Endothelial cell of hepatic sinusoid (primary cell): ENCODE measurements at regions not wholly inside any gene's neighbourhood (a gene's known extent, or its start where the extent isn't known, plus 50 kb on each side); places are given as distances from the start of the nearest gene placed in this dataset.
"Not testable (repeated sequence)": the region's sequence is repeated elsewhere in the genome, so short reads cannot be mapped to it uniquely, and the experiment has no call there.

ENCODE experiments used
- in situ Hi-C: cut with HindIII; loops from 2 replicates; pipeline ENCODE4 v1.10.0; 2017; ENCODE audit warnings: low sequenced_read_pairs

DNA sequence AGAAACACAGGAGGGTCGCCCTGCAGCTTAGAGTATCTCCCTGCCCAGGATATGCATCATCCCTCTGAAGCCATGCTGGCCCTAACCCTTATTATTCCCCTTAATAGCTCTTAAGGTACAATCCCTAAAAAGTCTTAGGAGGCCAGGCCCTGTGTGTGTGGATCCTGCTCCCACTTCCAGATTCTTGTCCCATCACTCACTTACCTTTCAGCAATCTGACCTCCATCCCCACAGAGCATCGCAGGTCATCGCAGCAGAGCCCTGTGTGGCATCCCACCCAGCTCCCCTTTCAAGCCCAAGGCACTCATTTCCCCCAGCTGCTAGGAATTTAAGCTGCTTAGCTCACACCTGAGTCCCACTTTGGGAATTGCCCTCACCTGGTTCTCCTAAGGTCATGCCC lies 223.8 kb upstream of the SMLR1 start:
- in situ Hi-C loops = no loop called here

DNA sequence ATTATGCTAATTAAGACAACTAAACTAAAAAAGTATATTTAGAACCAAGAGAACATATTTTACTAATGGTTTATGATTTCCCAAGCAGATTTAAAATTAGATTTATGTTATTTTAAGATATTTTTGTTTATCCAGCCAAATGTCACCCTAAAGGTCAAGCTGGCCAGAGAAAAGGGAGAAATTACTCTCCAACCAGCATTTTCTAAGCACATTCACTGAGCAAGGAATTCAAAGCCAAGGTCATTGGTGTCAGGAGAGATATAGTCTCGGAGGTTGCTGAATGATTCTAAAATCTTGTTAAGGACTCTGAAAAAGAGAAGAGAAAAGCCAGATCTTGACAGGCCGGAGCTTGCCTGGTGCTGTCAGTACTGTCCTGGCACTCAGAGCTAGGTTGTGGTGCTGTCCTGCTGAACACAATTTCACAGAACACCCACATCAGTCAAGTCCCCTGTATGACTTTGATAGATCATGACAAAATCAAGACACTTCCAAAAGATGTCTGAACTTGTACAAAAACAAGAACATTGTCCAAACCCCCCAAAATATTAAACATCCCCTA lies 222.3 kb upstream of the SMLR1 start:
- in situ Hi-C loops = no loop called here

DNA sequence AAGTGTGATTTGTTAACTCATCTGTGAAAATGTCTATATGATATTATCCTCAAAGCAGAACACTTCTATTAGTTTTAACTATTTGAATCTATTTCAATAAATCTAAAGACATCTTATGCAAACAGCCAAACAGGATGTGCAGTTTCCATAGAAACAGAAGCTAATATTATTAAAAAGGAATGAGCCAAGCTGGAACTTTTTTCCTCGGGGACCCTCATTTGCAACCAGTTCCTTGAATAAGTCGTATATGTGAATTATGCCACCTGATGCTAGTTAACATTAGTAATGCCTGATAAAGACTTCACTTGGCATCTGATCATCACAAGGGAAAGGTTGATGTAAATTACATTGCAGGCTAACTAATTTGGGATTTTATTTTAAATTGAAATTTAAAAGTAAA lies 216.9 kb upstream of the SMLR1 start:
- in situ Hi-C loops = no loop called here

DNA sequence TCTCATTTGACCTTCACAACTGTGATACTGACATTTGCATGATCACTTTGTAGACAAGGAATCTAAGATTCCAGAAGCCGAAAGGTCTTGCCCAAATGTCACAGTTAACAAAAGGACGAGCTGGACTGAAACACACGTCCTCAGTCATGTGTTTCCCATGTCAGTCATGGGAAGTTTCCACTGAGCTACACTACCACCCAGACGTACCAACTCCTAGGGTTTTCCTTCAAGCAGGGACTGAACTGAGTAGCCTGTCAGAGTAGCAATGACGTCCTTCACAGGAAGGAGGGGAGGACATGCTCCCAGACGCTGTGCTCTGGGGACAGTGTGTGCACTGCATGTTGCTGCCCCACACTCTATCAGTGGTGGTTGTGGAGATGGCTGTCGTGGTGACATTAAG lies 215.8 kb upstream of the SMLR1 start:
- in situ Hi-C loops = no loop called here

GRCh38 chr6:130613176-130613575 lies 214.0 kb upstream of the SMLR1 start:
- in situ Hi-C loops = no loop called here

DNA sequence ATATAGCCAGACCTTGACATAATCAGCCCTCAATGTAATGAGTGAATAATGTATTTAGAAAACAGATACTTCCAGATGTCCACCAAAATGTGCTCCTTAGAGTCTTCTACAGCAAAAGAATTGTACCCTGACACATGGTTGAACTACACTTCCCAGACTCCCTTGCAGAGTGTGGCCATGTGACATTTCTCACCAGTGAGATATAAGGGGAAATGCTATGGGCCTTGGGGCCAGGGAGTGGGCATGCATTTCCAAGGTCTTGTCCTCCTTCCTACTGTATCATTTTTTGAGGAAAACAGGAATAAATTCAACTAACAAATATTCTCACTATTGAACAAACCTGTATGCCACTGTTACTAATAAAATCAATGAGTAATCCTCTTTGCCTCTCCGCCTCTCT lies 211.4 kb upstream of the SMLR1 start:
- in situ Hi-C loops = no loop called here

GRCh38 chr6:130617658-130618057 lies 209.5 kb upstream of the SMLR1 start:
- in situ Hi-C loops = no loop called here

DNA sequence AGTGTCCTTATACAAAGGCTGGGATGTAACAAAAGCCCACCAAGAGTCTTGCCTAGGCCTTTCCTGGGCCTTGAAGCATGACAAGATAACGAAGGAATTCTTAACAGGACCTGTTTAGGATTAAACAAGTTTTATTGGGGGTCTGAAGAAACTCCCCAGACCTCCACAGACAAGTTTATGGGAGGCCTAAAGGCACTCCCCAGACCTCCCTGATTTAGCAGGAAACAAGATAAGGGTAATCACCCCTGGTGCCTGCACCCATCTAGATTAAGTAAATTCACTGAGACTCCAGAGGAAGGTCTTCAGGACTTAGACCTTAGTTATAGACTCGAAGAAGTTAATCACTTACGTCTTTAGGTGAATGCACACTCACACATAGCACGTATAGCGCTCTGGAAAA lies 208.4 kb upstream of the SMLR1 start:
- in situ Hi-C loops = not testable (repeated sequence)

GRCh38 chr6:130620338-130620781 lies 206.8 kb upstream of the SMLR1 start:
- in situ Hi-C loops = no loop called here

DNA sequence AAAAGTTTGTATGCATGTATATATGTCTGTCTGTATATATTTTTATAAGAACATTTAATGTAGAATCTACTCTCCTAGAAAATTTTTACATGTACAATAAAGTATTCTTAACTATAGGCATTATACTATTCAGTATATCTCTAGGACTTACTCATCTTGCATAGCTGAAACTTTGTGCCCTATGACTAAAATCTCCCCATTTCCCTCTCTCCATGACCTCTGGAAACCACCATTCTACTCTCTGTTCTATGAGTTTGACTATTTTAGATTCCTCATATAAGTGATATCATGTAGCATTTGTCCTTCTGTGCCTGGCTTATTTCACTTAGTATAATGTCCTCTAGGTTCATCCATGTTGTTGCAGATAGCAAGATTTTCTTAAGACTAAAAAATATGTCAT lies 205.1 kb upstream of the SMLR1 start:
- in situ Hi-C loops = no loop called here

DNA sequence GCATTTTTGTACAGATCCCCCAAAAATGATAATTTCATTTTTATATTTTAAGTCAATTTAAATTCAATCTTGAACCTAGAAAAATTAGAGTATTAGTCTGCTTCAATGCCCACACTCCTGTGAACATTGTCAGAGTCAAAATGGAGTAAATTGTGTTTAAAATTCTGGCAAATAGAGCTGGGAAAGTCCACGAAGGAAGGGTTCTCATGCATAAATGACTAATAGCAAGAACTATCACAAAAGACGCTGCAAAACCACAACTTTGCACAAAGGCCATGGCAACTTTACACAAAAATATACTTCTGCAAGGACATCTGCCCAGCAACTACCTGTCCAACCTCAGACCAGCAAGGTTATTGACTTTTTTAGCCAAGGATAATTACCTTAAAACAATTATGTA lies 203.2 kb upstream of the SMLR1 start:
- in situ Hi-C loops = no loop called here

- in situ Hi-C loops = no loop called here
Observed at GRCh38 chr6:130625825-130626527, 201.2 kb upstream of the SMLR1 start.

DNA sequence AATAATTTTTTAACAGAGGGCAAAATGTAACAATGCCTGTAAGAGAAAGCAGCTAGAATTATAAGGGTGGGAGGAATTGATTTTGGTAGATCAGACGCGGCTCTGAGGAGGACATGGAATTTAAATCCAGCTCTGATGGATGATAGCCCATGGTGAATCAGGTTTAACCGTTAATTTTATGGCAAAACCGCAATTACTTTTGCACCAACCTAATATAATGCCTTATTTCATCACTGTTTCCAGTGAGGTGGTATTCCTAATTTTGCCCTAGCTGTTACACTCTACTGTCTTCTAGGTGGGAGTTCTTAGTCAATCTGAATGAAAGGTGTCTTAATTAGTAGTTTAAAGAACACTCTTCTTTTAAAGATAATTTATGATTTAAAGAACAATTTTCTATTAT lies 198.3 kb upstream of the SMLR1 start:
- in situ Hi-C loops = no loop called here

- in situ Hi-C loops = no loop called here
Observed at GRCh38 chr6:130629640-130630039, 197.6 kb upstream of the SMLR1 start.

DNA sequence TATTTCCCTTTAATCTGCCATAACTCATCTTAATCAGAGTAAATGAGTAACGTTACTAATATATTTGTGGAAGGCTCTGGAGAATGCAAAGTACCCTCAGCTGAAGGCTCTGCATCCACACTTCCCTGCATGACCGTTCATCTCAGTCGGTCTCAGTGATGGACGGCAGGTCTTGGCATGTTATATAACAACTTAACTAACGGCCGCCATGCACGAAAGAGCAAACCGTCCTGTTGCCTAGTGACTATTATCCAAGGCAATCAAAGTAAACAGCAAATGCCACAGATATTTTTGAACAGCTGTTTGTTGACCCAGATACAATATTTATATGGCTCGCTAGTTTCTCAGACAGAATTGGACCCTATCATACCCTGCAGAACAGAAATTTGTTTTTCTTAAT lies 194.9 kb upstream of the SMLR1 start:
- in situ Hi-C loops = no loop called here

- in situ Hi-C loops = no loop called here
Observed at GRCh38 chr6:130632897-130633296, 194.3 kb upstream of the SMLR1 start.

GRCh38 chr6:130643361-130643760 lies 183.8 kb upstream of the SMLR1 start:
- in situ Hi-C loops = no loop called here

- in situ Hi-C loops = no loop called here
Observed at GRCh38 chr6:130644175-130644574, 183.0 kb upstream of the SMLR1 start.

GRCh38 chr6:130644769-130645168 lies 182.4 kb upstream of the SMLR1 start:
- in situ Hi-C loops = not testable (repeated sequence)

GRCh38 chr6:130647246-130647645 lies 180.0 kb upstream of the SMLR1 start:
- in situ Hi-C loops = no loop called here

- in situ Hi-C loops = no loop called here
Observed at GRCh38 chr6:130655586-130655985, 171.6 kb upstream of the SMLR1 start.

DNA sequence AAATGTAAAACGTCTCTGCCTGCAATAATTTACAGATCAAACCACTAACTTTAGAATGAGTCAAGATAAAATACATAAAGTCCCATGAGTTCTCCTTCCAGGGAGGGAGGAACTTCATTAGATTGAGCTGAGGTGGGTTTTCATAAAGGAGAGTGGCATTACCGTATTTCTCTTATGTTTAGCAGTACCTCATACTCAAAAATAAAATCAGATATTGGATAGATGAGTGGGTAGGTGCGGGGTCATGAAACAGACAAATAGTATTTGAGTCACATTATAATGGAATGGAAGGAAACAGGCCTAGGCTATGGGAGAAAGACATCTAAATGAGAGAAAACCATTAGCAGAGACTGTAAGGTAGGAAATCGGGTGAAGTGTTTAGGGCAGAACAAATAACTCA lies 166.1 kb upstream of the SMLR1 start:
- in situ Hi-C loops = no loop called here

DNA sequence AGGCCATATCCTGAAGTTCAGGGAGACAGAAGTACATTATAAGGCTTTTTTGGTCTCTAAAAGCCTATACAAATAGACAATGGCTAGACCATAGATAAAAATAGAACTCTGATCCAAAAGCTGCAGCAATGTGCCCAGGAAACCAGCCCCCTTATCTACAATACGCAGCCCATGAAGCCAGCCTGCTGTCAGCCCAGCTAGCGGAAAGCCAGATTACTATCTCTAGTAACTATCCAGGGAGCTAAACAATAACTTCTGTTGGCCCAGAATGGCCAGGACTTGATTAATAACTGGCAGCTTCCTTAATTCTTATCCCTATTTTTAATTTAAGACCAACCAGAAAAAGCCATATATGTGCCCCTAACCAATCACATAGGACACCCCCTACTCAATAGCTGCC lies 160.4 kb upstream of the SMLR1 start:
- in situ Hi-C loops = no loop called here
